GM18519 (cell line): ENCODE measurements at regions not wholly inside any gene's neighbourhood (a gene's known extent, or its start where the extent isn't known, plus 50 kb on each side); places are given as distances from the start of the nearest gene placed in this dataset.

Experiments
- ATAC-seq: cut with Tn5 transposase; IDR thresholded peaks from one replicate; pipeline ENCODE4 v1.9.1; 2021; ENCODE audit warnings: mild to moderate bottlenecking, moderate library complexity; ENCODE audit not compliant: unreplicated experiment, low FRiP score

DNA sequence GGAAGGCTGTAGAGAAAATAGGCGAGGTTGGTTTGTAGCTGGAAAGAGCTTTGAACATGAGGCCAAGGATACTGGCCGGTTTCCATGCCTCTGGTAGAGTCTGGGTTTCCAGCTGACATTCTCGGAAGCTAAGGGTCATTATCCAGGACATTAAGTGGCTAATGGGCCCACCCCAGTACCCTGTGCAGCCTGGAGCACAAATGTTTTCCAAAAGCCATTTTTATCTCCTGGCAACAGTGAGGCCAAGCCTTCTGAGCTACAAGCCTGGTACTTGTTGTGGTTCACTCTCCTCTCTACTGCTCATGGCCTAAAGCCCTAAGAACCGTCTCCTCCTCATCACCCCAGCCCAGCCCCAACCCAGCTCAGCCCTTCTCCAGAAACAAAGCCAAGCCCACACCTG, 122.9 kb downstream of the DMRTA2 start:
- no peak for ATAC-seq

DNA sequence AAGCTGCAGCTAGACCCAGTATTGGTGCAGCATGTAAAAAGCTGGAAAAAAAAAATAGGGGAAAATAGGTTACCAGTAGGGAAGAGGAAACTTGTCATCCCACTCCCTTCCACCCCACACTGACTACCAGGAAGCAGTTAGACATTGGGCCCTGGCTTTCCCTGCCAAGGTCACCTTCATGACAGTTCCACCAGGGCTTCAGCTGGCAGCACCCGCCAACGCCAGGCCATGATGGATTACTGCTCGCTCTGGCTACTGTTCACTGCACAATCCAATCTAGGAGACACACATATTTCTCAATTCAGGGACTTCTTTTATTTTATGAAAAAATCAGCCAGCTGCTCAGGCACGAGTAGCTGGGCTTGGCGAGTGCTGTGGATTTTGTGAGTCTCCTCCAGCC, 127.7 kb downstream of the DMRTA2 start:
- ATAC-seq, result no peak

DNA sequence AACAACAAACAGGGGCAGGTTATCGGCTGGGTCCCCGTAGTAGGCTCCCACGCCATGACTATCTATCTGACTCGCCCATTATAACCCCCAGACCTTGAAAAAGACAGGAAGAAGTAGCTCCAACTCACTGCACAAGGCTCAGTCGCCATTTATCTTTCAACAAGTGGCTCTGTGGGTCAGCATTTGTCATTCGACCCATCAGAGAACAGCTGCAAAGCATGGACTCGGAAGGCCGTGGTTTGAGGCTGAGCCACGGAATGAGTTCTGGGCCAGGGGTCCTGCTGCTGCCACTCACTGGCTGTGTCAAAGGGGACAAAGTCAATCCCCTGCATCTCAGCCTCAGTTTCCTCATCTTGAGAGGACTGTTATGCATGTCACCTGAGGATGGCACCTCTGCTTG, 131.0 kb downstream of the DMRTA2 start:
- no peak for ATAC-seq

DNA sequence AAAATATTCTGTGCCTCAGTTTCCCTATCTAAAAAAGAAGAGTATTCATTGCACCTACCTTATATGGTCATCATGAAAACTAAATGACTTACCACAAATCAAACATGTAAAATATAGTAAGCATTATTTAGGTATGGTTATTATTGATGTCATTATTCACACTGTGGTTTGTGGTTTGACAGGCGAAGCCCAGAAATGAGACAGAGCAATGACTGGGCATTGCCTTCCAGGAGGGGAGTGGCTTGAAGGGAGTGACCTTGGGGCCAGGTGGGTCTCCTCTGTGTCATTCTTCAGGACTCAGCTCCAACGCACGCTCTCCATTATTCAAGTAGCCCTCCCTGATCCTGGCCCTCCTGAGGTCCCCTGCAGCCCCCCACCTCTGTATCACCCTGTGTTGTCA, 133.7 kb downstream of the DMRTA2 start:
- no peak for ATAC-seq

DNA sequence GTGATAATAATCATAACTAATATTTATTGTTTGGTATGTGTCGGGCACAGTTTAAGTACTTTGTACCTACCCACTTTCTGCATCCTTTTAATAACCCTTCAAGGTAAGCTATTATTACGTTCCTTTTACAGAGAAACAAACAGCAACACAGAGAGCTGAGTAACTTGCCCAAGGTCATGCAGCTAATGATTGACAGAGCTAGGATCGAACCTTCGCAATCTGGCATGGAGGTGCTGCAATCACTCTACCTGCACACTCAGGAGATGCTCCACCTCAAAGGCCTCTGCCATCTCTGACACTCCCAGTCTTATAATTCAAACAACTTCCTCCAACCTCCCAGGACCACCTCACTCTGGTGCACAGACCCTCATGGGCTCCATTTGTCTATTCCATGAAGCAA, 137.2 kb downstream of the DMRTA2 start:
- ATAC-seq, result no peak

DNA sequence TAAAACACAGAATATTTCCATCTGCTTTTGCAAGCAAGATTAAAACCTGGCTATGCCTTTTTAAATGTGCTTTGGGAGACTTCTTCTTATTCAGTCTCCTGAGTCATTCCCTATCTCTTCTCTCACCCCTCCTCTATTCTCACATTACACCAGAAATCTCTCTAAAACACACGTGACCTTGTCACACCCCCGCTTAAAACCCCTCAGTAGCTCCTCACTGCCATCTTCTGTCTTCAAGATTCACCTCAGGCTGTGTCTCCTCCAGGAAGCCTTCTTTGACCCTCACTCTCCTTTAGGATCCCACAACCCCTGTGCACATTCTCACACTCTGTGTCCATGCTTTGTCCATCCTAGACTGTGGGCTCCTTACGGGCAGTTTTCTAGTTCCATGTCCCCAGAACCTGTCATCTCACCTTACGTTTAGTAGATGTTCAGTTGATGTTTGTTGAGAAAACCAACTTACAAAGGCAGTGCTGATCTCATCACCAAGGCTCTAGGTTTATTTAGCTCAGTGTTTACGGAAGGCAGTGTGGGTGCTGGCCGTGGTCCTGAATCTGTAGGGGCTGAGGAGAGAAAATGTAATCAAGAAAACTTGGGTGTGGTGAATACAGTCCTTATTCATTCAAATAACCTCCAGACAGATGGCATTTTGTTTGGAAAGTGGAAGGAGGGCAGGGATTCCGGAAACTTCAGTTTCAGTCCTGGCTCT, 143.5 kb downstream of the DMRTA2 start:
- no peak for ATAC-seq

DNA sequence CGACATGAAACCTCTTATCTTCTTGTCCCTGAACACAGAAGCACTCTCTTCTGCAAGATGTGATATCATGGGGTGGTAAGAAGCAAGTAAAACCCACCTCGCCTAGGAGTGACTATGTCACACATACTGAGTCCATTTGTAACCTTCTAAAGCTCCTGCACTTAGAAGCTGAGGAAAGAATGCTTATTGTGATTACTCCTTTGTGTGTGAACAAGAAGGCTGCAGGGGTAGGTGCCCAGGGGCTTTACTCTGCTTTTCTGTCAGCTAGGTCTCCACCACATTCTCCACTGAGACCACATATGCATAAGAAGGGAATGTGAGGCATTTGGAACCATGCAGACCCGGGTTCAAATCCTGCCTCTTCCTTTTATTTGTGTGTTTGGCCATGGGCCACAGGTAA, 144.3 kb downstream of the DMRTA2 start:
- ATAC-seq, result no peak

DNA sequence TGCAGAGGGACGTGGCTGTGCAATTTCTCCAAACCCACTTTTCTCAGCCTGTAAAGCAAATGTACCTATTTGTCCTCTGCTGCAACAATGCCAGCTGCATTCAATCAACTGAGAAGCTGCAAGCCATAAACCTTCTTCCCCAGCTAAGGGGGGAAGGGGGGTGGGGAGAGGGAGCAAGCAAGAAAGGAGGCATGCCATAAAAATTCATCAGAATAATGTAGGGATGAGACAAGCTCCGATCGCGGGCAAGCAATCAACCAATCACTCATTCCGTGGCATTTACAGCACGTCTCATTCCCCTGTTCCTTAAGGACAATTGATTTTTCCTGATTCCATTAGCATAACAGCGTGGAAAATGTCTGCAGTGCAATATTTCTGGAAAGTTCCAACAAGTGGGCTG, 144.8 kb downstream of the DMRTA2 start:
- no peak for ATAC-seq

DNA sequence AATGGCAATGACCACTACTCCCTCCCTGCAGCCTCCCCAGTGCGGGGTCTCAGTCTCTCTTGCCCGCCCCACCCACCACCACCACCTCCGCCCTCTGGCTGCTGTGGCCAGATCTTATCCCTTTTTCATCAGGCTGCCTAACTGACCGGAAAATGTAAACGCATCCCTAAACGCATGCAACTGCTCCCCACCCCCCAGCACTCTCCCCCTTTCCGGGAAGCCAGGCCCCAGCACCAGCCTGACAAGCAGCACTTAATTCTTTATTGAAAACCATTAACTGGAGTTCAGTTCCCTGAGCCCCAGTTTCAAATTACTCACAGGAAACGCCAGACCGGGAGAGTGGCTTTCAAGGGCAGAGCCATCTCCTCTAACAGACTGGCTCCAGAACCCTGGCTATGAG, 147.7 kb downstream of the DMRTA2 start:
- no peak for ATAC-seq

DNA sequence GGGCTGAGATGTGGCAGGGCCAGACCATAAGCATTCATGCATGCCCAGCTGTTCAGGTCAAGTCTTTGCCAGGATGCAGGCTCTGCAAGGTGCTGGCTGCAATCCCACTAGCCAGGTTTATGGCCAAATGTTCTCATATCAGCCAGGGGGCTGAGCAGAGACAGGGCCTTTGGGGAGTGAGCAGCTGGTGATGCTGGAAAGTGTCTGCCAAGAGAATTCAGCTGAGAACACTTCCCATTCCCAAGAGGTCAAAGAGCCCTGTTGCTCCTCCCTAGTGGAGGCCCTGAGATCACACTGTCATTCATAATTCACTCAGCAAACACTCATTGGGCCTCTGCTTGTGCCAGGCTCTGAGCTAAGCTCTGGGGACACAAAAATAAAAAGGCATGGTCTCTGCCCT, 150.3 kb downstream of the DMRTA2 start:
- no peak for ATAC-seq

DNA sequence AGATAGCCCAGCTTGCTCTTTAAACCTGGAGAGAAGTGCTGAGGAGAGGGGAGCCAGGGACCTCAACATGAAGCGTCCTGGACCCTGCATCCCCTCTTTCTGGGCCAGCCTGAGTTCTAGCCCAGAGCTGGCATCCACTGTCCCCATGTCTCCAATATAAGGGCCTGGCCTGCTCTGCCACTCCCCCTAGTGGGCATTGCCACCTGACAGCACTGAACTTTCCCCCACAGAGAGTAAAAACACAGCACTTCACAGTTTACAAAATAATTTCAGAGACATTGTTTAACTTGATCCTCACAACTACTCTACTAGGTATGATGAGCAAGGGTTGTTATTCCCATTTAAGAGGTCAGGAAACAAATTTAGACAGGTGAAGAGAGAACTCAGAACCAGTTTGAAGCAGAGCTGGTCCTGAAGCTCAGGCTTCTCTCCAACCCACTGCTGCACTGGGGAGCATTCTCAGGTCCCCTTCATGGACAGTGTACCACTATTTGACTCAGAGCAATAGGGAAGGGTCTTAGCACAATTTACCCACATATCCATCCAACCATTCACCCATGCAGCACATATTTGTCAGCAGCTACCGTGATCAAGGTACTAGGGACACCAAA, 151.2 kb downstream of the DMRTA2 start:
- peak; percentile 49 for ATAC-seq

DNA sequence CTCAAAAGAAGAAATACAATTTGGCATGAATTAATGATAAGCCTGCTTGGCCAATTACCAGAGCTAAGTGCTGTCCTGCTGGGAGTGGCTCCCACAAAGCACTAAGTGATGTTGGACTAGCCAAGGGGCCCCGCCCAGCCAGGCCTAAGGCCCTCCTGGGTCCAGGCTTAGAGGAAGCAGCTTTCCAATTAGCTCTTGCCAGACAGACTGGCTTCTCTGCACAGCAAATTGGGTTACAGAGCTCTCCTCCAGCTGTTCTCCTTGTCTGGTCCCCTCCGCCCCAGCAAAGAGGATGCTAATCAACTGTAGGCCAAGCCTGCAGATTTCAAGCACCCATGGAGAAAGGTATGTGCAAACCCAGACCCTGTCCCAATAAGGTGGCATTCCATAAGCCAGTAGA, 151.9 kb downstream of the DMRTA2 start:
- no peak for ATAC-seq

DNA sequence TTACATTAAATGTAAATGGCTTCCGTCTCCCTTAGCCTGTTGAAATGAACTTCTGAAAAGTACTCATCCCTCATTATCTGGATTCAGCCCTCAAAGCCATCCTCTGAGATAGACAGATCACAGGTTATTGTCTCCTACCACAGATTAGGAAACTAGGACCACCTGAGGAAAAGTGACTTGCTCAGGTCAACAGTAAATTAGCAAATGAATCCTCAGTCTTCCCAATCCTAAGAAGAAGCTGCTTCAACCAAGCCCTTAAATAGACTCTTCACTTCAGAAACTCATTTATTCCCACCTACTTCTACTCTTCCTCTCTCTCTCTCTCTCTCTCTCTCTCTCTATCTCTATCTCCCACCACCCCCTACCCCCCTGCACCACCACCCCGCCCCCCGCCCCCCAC, 152.3 kb downstream of the DMRTA2 start:
- no peak for ATAC-seq

DNA sequence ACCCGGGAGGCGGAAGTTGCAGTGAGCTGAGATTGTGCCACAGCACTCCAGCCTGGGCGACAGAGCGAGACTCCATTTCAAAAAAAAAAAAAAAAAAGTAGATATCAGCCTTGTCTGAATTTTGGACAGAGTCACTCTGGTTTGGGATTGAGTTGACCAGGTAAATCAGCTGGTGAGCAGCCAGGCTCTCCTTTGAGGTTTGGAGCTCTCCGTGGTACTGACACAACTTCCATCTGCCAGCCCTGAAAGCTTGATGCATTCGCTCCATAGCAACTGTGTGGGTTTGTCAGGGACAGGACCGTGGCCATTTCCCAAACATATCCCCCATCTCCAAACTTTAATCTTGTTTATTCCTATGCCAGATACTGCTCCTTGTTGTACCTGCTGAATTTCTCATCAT, 155.2 kb downstream of the DMRTA2 start:
- ATAC-seq, result no peak

DNA sequence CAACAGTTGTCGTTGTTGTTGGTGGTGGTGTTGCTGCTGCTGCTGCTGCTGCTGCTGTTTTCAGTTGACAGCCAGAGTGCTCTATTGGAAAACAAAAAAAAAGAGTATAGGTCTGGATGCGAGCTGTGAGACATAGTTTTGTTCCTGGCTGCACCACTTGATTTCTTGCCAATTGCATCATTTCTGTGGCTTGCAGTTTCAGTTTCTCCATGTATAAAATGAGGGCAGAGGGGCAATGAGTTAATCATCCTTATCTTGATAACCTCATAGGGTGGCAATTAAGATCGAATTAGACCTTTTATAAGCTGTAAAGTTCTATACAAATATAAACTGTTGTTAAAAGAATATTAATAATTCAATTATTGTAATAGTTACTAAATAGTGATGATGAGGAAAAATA, 156.7 kb downstream of the DMRTA2 start:
- ATAC-seq, result no peak

DNA sequence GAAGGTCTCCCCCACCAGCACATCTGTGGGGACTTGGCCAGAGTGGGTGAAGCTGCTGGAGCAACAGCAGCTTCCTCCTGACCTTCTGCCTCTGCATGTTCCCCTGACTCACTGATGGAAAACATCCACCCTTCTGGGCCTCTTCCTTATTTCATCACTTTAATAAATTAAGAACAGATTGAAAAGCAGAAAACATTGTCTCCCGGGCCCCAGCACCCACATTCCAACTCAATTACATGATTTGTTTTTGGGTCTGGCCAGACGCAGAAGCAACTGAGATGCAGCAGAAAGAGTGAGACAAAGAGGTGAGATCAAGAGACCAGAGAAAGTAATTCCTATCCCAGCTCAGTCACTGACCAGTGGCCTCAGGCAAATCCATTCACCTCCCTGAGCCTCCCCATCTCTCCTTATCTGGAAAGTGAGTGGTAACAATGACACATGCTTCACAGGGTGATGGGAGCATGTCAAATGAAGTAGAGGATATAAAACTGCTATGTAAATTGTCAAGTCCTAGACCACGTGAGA, 157.1 kb downstream of the ELAVL4 start:
- ATAC-seq, result no peak

DNA sequence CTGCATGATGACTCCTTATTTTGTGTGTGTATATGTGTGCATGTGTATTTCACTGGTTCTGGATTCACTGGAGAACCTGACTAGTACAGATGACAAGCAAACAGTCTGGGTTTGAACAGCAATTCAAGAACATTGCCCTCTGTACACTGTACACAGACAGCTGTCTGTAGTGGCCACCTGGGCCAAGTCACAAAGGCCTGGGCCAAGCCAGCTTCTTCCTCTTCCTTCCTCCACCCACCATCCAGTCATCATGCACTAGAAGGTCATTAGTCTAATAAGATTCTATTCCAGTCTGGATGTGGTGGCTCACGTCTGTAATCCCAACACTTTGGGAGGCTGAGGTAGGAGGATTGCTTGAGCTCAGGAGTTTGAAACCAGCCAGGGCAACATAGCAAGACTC, 155.9 kb downstream of the ELAVL4 start:
- ATAC-seq, result no peak

DNA sequence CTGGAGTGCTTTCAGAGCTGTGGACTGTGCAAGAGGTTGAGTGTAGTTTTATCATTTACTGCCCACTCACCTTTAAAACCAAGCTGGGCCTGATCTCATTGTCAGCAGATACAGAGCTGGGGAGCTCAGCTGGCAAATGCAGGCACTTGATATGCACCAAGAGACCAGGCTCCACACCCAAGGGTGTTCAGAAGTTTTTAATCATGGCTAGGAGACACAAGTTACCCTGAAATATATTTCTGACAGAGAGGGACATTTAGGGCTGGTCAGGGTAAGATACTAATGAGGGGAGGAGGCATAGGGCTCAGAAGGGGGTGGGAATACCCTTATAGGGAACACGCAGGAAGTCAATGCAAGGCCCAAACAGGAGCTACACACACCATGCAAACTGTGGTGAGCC, 153.7 kb downstream of the ELAVL4 start:
- no peak for ATAC-seq

DNA sequence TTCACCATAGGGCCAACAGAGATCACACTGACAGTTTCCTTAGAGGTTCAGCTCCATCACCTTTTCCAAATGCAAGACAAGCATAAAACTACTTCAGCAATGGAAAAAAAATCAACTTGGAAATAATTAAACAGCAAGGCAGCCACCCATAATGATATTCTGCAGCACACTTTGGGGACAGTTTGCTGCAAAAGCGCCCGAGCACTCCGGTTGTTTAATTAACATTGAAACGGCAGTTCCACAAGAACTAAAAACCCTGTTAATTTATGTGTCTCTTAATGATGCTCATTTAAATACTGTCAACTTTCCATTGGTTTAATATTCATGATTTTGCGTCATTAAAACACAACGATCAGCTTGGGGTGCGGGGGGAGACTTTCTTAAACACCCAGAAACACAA, 153.2 kb downstream of the ELAVL4 start:
- ATAC-seq, result no peak

DNA sequence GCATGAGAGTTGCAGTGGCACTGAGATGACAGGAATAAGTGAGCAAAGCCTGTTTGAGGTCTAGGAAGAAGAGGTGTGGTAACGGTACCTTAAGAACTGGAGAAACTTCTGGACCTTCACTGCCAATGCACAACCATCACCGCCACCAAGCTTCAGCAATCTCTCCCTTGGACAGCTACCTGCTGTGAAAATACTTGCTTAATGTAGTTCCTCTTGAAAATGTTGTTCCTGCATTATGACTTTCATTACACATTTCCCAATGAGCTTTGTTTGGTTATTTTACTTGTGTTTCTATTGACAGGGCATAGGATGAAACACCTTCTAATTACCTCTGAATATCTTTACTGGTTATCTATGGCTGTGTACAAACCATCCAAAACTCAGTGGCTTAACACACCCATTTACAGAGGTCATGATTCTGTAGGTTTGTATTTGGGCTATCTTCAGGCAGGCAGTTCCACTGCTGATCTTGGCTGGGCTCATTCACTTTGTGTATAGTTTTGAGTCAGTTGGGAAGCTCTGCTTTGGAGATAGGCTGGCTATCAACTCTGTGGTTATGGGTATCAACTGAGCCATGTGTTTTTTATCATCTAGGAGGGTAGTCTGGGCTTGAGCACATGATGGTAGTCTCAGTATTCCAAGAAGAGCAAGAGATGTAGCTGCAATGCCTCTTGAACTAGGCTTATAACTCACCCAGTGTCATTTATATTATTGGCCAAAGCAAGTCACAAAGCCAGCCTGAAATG, 149.4 kb downstream of the ELAVL4 start:
- no peak for ATAC-seq

DNA sequence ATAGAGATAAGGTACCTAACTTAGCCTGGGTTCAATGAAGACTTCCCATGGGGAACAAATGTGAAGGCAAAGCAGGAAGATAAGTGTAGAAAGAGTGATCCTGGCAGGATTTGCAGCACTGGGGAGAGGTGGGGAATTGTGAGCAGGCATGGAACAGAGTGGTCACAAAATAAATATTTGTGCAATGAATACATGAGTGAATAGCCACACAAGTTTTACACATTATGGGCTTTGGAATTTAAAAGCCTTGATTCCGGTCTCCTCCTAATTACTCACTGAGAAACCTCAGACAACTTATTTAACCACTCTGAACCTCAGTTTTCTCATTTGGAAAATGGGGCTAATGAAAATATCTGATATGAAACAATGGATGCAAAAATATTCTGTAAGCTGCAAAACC, 148.3 kb downstream of the ELAVL4 start:
- ATAC-seq, result no peak
